ENCODE measurements at regions not wholly inside any gene's neighbourhood (a gene's known extent, or its start where the extent isn't known, plus 50 kb on each side); places are given as distances from the start of the nearest gene placed in this dataset.
"Not testable (repeated sequence)": the region's sequence is repeated elsewhere in the genome, so short reads cannot be mapped to it uniquely, and the experiment has no call there.

- no peak for TF ChIP-seq ZNF646 (CRISPR knock-in tag; IDR thresholded peaks at IDR 0.05)
- no peak for TF ChIP-seq ZNF326 (CRISPR knock-in tag; IDR thresholded peaks at IDR 0.05; ENCODE audit: borderline replicate concordance)
Measured at GRCh38 chr9:102398205-102398604, 596.9 kb upstream of the CYLC2 start (continued).

GRCh38 chr9:102385620-102386019 is 609.5 kb upstream of the CYLC2 start:
- ATAC-seq; intact Hi-C loops (cut with micrococcal nuclease; ENCODE audit: unreplicated experiment); H3K27ac ChIP-seq (ENCODE audit: extremely low read length, insufficient read depth, low read length); H3K36me3 ChIP-seq (replicated peaks in 1 of 2; ENCODE audit: control insufficient read depth in 1 of 2, insufficient read depth in 2 of 2, low read length in 2 of 2); H4K20me1 ChIP-seq (ENCODE audit: insufficient read depth, low read length); H3K4me2 ChIP-seq (ENCODE audit: low read depth, low read length); H3K27me3 ChIP-seq (ENCODE audit: control insufficient read depth in 1 of 2, insufficient read depth in 2 of 2, low read length in 2 of 2); H3K4me3 ChIP-seq (replicated peaks in 1 of 3; ENCODE audit: insufficient read depth in 1 of 3, low read depth in 2 of 3, low read length in 3 of 3); H3K9me3 ChIP-seq (ENCODE audit: low read length); FAIRE-seq; POLR2A ChIA-PET; H3K9ac ChIP-seq (ENCODE audit: insufficient read depth, low read depth, low read length); H3K79me2 ChIP-seq (ENCODE audit: insufficient read depth, low read length); BruUV-seq (replicated peaks); H2AFZ ChIP-seq (ENCODE audit: low read length); H3K4me1 ChIP-seq (ENCODE audit: insufficient read depth, low read length); in situ Hi-C loops (cut with HindIII; ENCODE audit: extremely low pct_ligation_motif_present, low pct_unique_long_range_greater_than_20kb); CTCF ChIA-PET (ENCODE audit: low intra/inter-chr PET ratio, low total read pairs); DNase-seq (ENCODE audit: low spot score): not testable (repeated sequence)
- 52% methylated on average over 2 of the region's 2 CpGs for WGBS (ENCODE audit: low lambda C conversion rate)

All from HepG2 (cell line).